ENCODE measurements at regions not wholly inside any gene's neighbourhood (a gene's known extent, or its start where the extent isn't known, plus 50 kb on each side); places are given as distances from the start of the nearest gene placed in this dataset.

- DNase-seq = no peak
Observed at GRCh38 chr5:133853646-133854365, 114.6 kb downstream of the C5orf15 start.

GRCh38 chr5:133851521-133851920 is 116.9 kb downstream of the C5orf15 start:
- no peak for DNase-seq

GRCh38 chr5:133850811-133851210 is 117.6 kb downstream of the C5orf15 start:
- DNase-seq = no peak

- no peak for DNase-seq
Observed at GRCh38 chr5:133849116-133849515, 119.3 kb downstream of the C5orf15 start.

GRCh38 chr5:133848341-133848811 is 120.0 kb downstream of the C5orf15 start:
- no peak for DNase-seq

- DNase-seq = no peak
Observed at GRCh38 chr5:133847886-133848285, 120.5 kb downstream of the C5orf15 start.

- DNase-seq = no peak
Observed at GRCh38 chr5:133847301-133847700, 121.1 kb downstream of the C5orf15 start.

- no peak for DNase-seq
Observed at GRCh38 chr5:133846478-133847226, 121.8 kb downstream of the C5orf15 start.

- DNase-seq = no peak
Observed at GRCh38 chr5:133845271-133845670, 123.2 kb downstream of the C5orf15 start.

GRCh38 chr5:133844836-133845235 is 123.6 kb downstream of the C5orf15 start:
- no peak for DNase-seq

GRCh38 chr5:133843911-133844310 is 124.5 kb downstream of the C5orf15 start:
- no peak for DNase-seq

GRCh38 chr5:133842846-133843611 is 125.4 kb downstream of the C5orf15 start:
- DNase-seq = no peak

GRCh38 chr5:133841831-133842750 is 126.3 kb downstream of the C5orf15 start:
- no peak for DNase-seq

- no peak for DNase-seq
Observed at GRCh38 chr5:133840168-133840567, 128.3 kb downstream of the C5orf15 start.

- no peak for DNase-seq
Observed at GRCh38 chr5:133839721-133840120, 128.7 kb downstream of the C5orf15 start.

- no peak for DNase-seq
Observed at GRCh38 chr5:133839090-133839489, 129.3 kb downstream of the C5orf15 start.

- no peak for DNase-seq
Observed at GRCh38 chr5:133838286-133838685, 130.1 kb downstream of the C5orf15 start.

- DNase-seq = no peak
Observed at GRCh38 chr5:133831491-133832224, 136.8 kb downstream of the C5orf15 start.

- no peak for DNase-seq
Observed at GRCh38 chr5:133830911-133831310, 137.5 kb downstream of the C5orf15 start.

- DNase-seq = no peak
Observed at GRCh38 chr5:133830281-133830680, 138.1 kb downstream of the C5orf15 start.

- DNase-seq = no peak
Observed at GRCh38 chr5:133829786-133830185, 138.6 kb downstream of the C5orf15 start.

- DNase-seq = no peak
Observed at GRCh38 chr5:133828722-133829121, 139.7 kb downstream of the C5orf15 start.
